ENCODE measurements at regions not wholly inside any gene's neighbourhood (a gene's known extent, or its start where the extent isn't known, plus 50 kb on each side); places are given as distances from the start of the nearest gene placed in this dataset.
A peak's percentile ranks its signal among the peaks of the same experiment; 100 is the strongest.

DNA sequence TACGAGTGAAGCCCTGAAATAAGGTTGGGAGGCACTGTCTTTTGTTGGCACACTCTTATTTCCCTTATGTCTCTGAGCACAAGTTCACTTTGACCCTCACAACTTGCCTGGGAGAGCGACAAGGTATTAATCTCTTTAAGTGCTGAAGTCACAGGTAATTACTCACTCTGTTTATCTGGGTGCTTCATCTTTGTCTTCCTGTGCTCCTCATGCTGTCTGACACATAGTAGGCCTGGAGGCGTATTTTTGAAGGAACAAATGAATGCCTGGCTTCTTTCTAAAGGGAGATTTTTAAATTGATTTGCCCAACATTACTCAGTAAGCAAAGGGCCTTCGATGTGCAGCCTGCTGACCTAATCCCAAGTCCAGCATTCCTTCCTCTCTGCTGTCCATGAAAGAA lies 507.1 kb upstream of the TNP1 start:
- H3K27ac ChIP-seq = peak overlapping the region; percentile 55 to 77
- no peaks in the 10 kb centered on the region for H3K36me3 ChIP-seq
- no peaks in the 10 kb centered on the region for H3K27me3 ChIP-seq
- H3K4me1 ChIP-seq = peaks cover 2 to 5% of the 10 kb centered on the region in 2 donors
- no peaks in the 10 kb centered on the region for H3K9me3 ChIP-seq
- H3K4me3 ChIP-seq = no peak overlapping the region
- intact Hi-C loops (cut with DNase I; ENCODE audit: low total_unique reads) = no loop called here
- TF ChIP-seq POLR2A (IDR thresholded peaks at IDR 0.05) = no peak
- TF ChIP-seq, protein P1, sequence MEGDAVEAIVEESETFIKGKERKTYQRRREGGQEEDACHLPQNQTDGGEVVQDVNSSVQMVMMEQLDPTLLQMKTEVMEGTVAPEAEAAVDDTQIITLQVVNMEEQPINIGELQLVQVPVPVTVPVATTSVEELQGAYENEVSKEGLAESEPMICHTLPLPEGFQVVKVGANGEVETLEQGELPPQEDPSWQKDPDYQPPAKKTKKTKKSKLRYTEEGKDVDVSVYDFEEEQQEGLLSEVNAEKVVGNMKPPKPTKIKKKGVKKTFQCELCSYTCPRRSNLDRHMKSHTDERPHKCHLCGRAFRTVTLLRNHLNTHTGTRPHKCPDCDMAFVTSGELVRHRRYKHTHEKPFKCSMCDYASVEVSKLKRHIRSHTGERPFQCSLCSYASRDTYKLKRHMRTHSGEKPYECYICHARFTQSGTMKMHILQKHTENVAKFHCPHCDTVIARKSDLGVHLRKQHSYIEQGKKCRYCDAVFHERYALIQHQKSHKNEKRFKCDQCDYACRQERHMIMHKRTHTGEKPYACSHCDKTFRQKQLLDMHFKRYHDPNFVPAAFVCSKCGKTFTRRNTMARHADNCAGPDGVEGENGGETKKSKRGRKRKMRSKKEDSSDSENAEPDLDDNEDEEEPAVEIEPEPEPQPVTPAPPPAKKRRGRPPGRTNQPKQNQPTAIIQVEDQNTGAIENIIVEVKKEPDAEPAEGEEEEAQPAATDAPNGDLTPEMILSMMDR (IDR thresholded peaks at IDR 0.05) = no peak
- DNase-seq = peak in 1 of 2 donors; percentile 50

DNA sequence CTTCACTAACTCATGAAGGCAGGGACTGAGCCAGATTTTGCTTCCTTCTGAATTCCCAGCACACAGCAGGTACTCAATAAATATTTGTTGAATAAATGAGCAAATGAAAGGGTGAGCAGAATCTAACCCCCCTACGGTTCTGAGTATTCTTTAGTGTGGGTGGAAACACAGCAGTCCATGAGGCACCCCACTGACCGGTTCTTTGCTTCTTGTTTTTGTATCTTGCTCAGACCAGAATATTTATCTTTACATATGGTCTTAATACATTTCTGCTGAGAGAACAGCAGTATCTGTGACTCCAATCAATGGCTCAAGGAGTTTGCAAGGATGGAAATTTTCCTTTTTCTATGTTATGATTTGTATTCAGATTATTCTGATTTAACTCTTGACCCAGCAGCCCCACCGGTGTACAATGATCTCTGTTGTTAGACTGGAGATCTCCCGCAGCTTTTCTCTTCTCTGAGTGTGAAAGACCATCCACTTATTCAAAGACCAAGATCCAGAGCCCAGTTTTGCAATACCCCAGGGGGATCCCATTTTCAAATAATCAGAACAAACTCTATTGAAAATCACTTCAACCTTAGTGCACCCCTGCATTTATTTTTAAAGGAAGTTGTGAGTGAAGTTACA lies 506.5 kb upstream of the TNP1 start:
- Histone ChIP-seq H3K36me3 (no peaks in the 10 kb centered on the region), H3K4me3 (no peak overlapping the region), H3K4me1 (peaks cover 8 to 11% of the 10 kb centered on the region in 2 donors), H3K27me3 (no peaks in the 10 kb centered on the region), H3K9me3 (no peaks in the 10 kb centered on the region), H3K27ac (peak overlapping the region; percentile 55 to 77)
- DNase-seq = no peak
- intact Hi-C loops (cut with DNase I; ENCODE audit: low total_unique reads) = no loop called here
- TF ChIP-seq POLR2A (IDR thresholded peaks at IDR 0.05) = no peak
- TF ChIP-seq, protein P1 (IDR thresholded peaks at IDR 0.05) = no peak

DNA sequence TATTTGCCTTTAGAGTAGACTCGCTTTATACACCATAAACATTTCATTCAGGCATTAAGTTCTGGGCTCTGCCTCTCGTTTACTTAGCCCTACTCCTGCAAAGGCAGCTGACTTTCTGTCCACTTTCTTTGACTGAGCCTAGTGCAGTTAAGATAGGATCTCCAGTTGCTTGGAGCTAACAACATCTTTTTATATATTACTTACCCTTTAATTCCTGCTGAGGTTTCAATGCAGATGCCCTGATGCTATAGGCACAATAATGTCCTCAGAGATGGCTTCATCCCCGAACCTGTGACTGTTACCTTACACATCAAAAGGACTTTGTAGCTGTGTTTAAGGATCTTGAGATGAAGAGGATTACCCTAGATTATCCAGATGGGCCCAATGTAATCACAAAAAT lies 505.8 kb upstream of the TNP1 start:
- no peaks in the 10 kb centered on the region for H3K9me3 ChIP-seq
- H3K27ac ChIP-seq = peak overlapping the region; percentile 55 to 77
- DNase-seq = no peak
- H3K36me3 ChIP-seq = no peaks in the 10 kb centered on the region
- no peaks in the 10 kb centered on the region for H3K27me3 ChIP-seq
- TF ChIP-seq, protein P1 (IDR thresholded peaks at IDR 0.05) = no peak
- no peak for TF ChIP-seq POLR2A (IDR thresholded peaks at IDR 0.05)
- H3K4me1 ChIP-seq = peaks cover 8 to 14% of the 10 kb centered on the region in 2 donors
- H3K4me3 ChIP-seq = no peak overlapping the region
- intact Hi-C loops (cut with DNase I; ENCODE audit: low total_unique reads) = no loop called here

DNA sequence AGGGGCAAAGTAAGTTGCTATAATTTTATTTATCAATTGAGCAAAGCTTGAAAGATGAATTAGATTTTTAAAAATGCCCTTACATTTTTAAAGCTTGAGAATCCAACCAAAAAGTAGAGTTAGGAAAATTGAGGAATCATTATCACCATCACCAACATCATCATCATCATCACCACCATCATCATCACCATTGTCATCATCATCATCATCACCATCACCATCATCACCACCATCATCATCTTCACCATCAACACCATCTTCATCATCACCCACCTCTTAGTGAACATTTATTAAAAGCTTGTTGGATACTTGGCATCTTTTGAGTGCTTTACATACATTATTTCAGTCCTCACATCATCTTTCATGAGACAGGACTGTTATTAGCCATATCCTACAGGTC lies 504.4 kb upstream of the TNP1 start:
- H3K27ac ChIP-seq = peak overlapping the region; percentile 77 to 87
- TF ChIP-seq, protein P1 (IDR thresholded peaks at IDR 0.05) = no peak
- no peak for TF ChIP-seq POLR2A (IDR thresholded peaks at IDR 0.05)
- no peak for DNase-seq
- H3K36me3 ChIP-seq = no peaks in the 10 kb centered on the region
- H3K27me3 ChIP-seq = no peaks in the 10 kb centered on the region
- no peaks in the 10 kb centered on the region for H3K9me3 ChIP-seq
- H3K4me3 ChIP-seq = no peak overlapping the region
- intact Hi-C loops (cut with DNase I; ENCODE audit: low total_unique reads) = no loop called here
- H3K4me1 ChIP-seq = peaks cover 11 to 20% of the 10 kb centered on the region in 2 donors

DNA sequence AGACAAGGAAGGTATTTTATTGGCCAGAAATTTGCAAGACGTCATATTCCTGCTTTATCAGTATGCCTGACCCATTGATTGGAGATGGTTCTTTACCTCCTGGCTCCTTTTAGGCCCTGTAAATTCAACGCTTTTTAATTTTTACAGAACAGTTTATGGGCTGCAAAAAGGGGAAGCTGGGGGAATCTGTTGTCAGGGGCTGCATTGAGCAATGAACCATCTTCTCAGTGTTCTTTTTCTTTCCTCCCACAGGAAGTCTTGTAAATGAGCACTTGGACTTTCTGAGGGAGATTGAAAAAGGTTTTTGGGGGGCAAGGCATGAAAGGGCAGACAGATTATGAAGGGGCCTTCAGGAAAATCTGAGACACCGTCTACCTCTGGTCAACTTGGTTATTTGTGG lies 503.6 kb upstream of the TNP1 start:
- H3K4me1 ChIP-seq = peaks cover 11 to 20% of the 10 kb centered on the region in 2 donors
- H3K27ac ChIP-seq = peak overlapping the region; percentile 77 to 87
- TF ChIP-seq, protein P1 (IDR thresholded peaks at IDR 0.05) = no peak
- TF ChIP-seq POLR2A (IDR thresholded peaks at IDR 0.05) = no peak
- no peaks in the 10 kb centered on the region for H3K36me3 ChIP-seq
- H3K27me3 ChIP-seq = no peaks in the 10 kb centered on the region
- H3K4me3 ChIP-seq = no peak overlapping the region
- no peak for DNase-seq
- intact Hi-C loops (cut with DNase I; ENCODE audit: low total_unique reads) = no loop called here
- H3K9me3 ChIP-seq = no peaks in the 10 kb centered on the region

Data from uterus (tissue), 3 donors.